Esophagus (tissue), 2 donors: ENCODE measurements at regions not wholly inside any gene's neighbourhood (a gene's known extent, or its start where the extent isn't known, plus 50 kb on each side); places are given as distances from the start of the nearest gene placed in this dataset.

Source experiments
- H3K27ac ChIP-seq, 2 donors: one replicate each; pipeline ENCODE4 v1.5.1; 2013; ENCODE audit warnings: low read depth in 2 of 2, mild to moderate bottlenecking in 2 of 2, inconsistent platforms in 1 of 2, low read length in 1 of 2, moderate library complexity in 1 of 2
- H3K27me3 ChIP-seq, 2 donors: one replicate each; pipeline ENCODE4 v1.6.1; 2013; ENCODE audit warnings: low read length in 2 of 2, control low read depth in 1 of 2, mild to moderate bottlenecking in 1 of 2; ENCODE audit not compliant: insufficient read depth in 2 of 2, control insufficient read depth in 1 of 2
- H3K36me3 ChIP-seq, 2 donors: one replicate each; pipeline ENCODE4 v1.6.1; 2013; ENCODE audit warnings: low read length in 1 of 2; ENCODE audit not compliant: control insufficient read depth in 2 of 2, insufficient read depth in 2 of 2
- H3K4me1 ChIP-seq, 2 donors: one replicate each; pipeline ENCODE4 v1.6.1; 2013; ENCODE audit warnings: low read length in 1 of 2; ENCODE audit not compliant: control insufficient read depth in 2 of 2, insufficient read depth in 2 of 2
- H3K4me3 ChIP-seq, 2 donors: one replicate each; pipeline ENCODE4 v1.5.1; 2013; ENCODE audit warnings: low read length in 2 of 2, mild to moderate bottlenecking in 2 of 2, low read depth in 1 of 2, moderate library complexity in 1 of 2
- H3K9me3 ChIP-seq, 2 donors: one replicate each; pipeline ENCODE4 v1.6.1; 2013; ENCODE audit warnings: mild to moderate bottlenecking in 2 of 2, low read depth in 1 of 2, low read length in 1 of 2, moderate library complexity in 1 of 2; ENCODE audit not compliant: control insufficient read depth in 2 of 2, insufficient read depth in 1 of 2
- WGBS, 2 donors: extraction: QIAGEN DNeasy Blood & Tissue Kit; methylation state at CpG; one replicate each; pipeline ENCODE4 v1.1.7; 2013; 5-methylcytosine and 5-hydroxymethylcytosine counted together
- donor health status: healthy with polysubstance abuse.
- donor health status: Bipolar disorder and iron deficiency.

DNA sequence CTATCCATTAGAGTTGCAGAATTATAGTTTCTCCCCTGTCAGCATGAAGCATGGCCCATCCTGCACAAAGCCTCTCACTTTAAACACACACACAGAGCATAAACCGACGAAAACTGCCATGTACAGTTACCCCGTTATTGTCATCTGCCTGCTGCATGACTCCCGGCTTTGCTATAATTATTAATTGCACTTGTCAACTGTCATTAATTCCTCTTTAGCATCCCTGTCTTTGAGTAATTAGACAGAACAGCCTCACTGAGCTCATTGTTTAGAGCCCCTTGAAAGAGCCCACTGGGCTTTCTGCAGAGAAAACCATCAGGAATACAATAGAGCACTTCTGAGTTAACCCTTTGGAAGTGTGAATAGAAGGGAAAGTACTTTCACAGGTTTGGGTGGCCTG is 307.2 kb upstream of the SOX5 start:
- Histone ChIP-seq H3K9me3 (no peaks in the 10 kb centered on the region), H3K27me3 (no peaks in the 10 kb centered on the region), H3K4me1 (no peaks in the 10 kb centered on the region), H3K27ac (no peak overlapping the region), H3K4me3 (no peak overlapping the region), H3K36me3 (no peaks in the 10 kb centered on the region)
- WGBS, 2 donors = 56 to 77% methylated on average over 4 of the region's 4 CpGs

GRCh38 chr12:24255920-24256665 is 306.6 kb upstream of the SOX5 start:
- Histone ChIP-seq H3K36me3 (no peaks in the 10 kb centered on the region), H3K27ac (no peak overlapping the region), H3K4me3 (no peak overlapping the region), H3K27me3 (no peaks in the 10 kb centered on the region), H3K9me3 (no peaks in the 10 kb centered on the region), H3K4me1 (no peaks in the 10 kb centered on the region)
- 63 to 77% methylated on average over 7 of the region's 7 CpGs for WGBS, 2 donors

- 45 to 66% methylated on average over 4 of the region's 4 CpGs for WGBS, 2 donors
- H3K27ac ChIP-seq = no peak overlapping the region
- no peaks in the 10 kb centered on the region for H3K36me3 ChIP-seq
- no peak overlapping the region for H3K4me3 ChIP-seq
- no peaks in the 10 kb centered on the region for H3K9me3 ChIP-seq
- no peaks in the 10 kb centered on the region for H3K27me3 ChIP-seq
- no peaks in the 10 kb centered on the region for H3K4me1 ChIP-seq
Observed at GRCh38 chr12:24252602-24253001, 303.1 kb upstream of the SOX5 start.

- no peaks in the 10 kb centered on the region for H3K4me1 ChIP-seq
- no peak overlapping the region for H3K27ac ChIP-seq
- 73 to 74% methylated on average over 6 of the region's 6 CpGs for WGBS, 2 donors
- H3K36me3 ChIP-seq = no peaks in the 10 kb centered on the region
- no peak overlapping the region for H3K4me3 ChIP-seq
- no peaks in the 10 kb centered on the region for H3K27me3 ChIP-seq
- H3K9me3 ChIP-seq = no peaks in the 10 kb centered on the region
Observed at GRCh38 chr12:24246934-24247333, 297.5 kb upstream of the SOX5 start.

GRCh38 chr12:24246376-24246775 is 296.9 kb upstream of the SOX5 start:
- H3K27ac ChIP-seq = no peak overlapping the region
- H3K4me3 ChIP-seq = no peak overlapping the region
- no peaks in the 10 kb centered on the region for H3K9me3 ChIP-seq
- no peaks in the 10 kb centered on the region for H3K36me3 ChIP-seq
- no peaks in the 10 kb centered on the region for H3K4me1 ChIP-seq
- no peaks in the 10 kb centered on the region for H3K27me3 ChIP-seq

DNA sequence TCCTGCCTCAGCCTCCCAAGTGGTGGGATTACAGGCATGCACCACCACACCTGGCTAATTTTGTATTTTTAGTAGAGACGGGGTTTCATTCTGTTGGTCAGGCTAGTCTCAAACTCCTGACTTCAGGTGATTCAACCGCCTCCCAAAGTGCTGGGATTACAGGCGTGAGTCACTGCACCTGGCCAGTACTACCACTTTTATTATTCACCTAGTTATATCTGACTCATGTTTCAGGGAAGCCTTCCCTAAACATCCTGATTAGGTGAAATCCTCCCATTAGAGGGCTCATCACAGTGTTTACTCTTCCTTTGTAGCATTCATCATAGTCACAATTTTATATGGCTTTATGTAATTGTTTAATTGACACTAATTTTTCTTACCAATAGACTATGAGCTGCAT is 295.3 kb upstream of the SOX5 start:
- Histone ChIP-seq H3K9me3 (no peaks in the 10 kb centered on the region), H3K27ac (no peak overlapping the region), H3K4me3 (no peak overlapping the region), H3K36me3 (no peaks in the 10 kb centered on the region), H3K27me3 (no peaks in the 10 kb centered on the region), H3K4me1 (no peaks in the 10 kb centered on the region)
- 50 to 73% methylated on average over 3 of the region's 3 CpGs for WGBS, 2 donors

DNA sequence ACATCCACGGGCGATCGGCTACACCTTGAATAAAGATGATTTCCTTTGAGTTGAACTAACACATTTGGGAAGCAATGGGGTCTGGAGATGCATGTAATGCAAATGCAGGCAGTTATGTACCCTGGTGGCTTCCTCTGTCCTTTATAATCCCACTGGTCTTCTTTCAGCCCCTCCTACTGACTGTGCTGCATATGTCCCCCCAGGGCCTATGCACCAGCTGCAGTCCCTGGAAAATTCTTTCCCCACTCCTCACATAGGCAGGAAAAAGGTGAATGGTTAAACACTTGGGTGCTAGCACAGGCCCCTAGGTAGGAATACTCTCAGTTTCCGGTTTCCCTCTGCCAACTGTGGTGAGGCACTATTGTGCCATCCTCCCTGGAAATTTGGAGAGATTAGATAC is 294.8 kb upstream of the SOX5 start:
- Histone ChIP-seq H3K27ac (no peak overlapping the region), H3K4me3 (no peak overlapping the region), H3K36me3 (no peaks in the 10 kb centered on the region), H3K9me3 (no peaks in the 10 kb centered on the region), H3K27me3 (no peaks in the 10 kb centered on the region), H3K4me1 (no peaks in the 10 kb centered on the region)
- WGBS, 2 donors = 95 to 96% methylated on average over 4 of the region's 4 CpGs

DNA sequence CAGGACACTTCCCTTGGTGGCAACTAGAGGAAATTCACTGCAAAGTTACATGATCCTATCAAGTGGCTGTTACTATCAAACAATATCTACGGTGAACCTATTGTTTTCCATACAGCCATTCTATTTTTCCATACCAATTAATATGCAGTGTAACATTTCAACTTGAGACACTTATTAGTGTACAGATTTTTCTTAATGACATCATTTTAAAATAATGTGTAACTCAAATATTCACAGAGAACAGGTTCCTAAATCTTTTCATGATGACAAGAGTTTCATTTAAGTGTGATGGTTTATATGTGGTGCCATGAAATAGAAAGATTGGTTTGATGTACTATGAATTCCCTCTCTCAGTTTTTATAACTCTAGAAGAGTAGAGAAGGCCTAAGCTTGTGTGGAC is 291.2 kb upstream of the SOX5 start:
- Histone ChIP-seq H3K36me3 (no peaks in the 10 kb centered on the region), H3K9me3 (no peaks in the 10 kb centered on the region)
- WGBS, 2 donors = 82 to 89% methylated on average over 1 of the region's 1 CpG

DNA sequence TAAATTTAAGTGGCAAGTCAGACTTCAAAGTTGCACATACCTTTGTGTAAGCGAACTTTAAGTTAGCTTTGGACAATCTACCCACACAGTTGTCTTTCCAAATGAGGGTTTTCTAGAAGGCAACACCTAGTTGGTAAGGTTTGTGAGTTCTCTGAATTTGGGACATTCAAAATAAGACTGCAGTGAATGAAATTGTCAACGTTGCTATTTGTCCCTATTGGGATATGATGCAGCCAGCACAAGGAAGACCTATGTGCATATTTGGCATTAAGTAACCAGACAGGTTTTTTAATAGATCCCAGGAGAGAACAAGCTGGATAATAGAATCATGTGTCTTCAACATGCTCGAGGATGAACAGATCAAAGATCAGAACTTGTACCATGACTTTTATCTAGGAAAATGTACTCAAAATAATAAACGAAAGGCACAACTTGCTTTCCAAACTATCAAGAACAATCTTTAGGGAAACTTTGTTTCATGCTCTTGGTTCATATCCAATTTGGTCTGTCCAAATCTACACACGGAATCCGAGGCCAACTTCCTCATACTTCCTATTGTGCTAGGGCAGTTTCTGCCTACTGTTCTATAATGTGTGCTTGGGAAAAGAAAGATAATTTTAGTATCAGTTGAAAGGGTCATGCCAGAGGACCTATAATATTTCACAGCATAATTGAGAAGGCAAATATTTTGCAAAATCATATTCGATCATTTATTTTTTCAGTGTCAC is 284.2 kb upstream of the SOX5 start:
- WGBS, 2 donors = 41 to 49% methylated on average over 7 of the region's 7 CpGs
- Histone ChIP-seq H3K27ac (no peak overlapping the region), H3K4me1 (no peaks in the 10 kb centered on the region)

More for the DNA sequence above, 291.2 kb upstream of the SOX5 start:
- Histone ChIP-seq H3K27ac (no peak overlapping the region), H3K27me3 (no peaks in the 10 kb centered on the region), H3K4me3 (no peak overlapping the region), H3K4me1 (no peaks in the 10 kb centered on the region)

GRCh38 chr12:24232531-24232930 is 283.1 kb upstream of the SOX5 start:
- Histone ChIP-seq H3K4me3 (no peak overlapping the region), H3K9me3 (no peaks in the 10 kb centered on the region), H3K36me3 (no peaks in the 10 kb centered on the region), H3K4me1 (peaks cover 0 to under 1% of the 10 kb centered on the region in 2 donors), H3K27ac (no peak overlapping the region), H3K27me3 (no peaks in the 10 kb centered on the region)
- 77 to 78% methylated on average over 2 of the region's 2 CpGs for WGBS, 2 donors

More for the DNA sequence above, 284.2 kb upstream of the SOX5 start:
- H3K4me3 ChIP-seq = no peak overlapping the region
- H3K36me3 ChIP-seq = no peaks in the 10 kb centered on the region
- no peaks in the 10 kb centered on the region for H3K27me3 ChIP-seq
- H3K9me3 ChIP-seq = no peaks in the 10 kb centered on the region
